SIG-M5 treated with dmso at 0.1 percent for 504 hours (cell line): ENCODE measurements at regions not wholly inside any gene's neighbourhood (a gene's known extent, or its start where the extent isn't known, plus 50 kb on each side); places are given as distances from the start of the nearest gene placed in this dataset.

ENCODE experiments used
- DNase-seq: peaks from one replicate; lab custom pipeline; 2025; ENCODE audit not compliant: unreplicated experiment; lab: John Stamatoyannopoulos, UW

- no peak for DNase-seq
Observed at GRCh38 chr7:32347244-32347828, 142.8 kb downstream of the LSM5 start.

- DNase-seq = no peak
Observed at GRCh38 chr7:32346253-32346652, 143.9 kb downstream of the LSM5 start.

GRCh38 chr7:32336726-32337125 is 153.5 kb downstream of the LSM5 start:
- DNase-seq = no peak

- DNase-seq = no peak
Observed at GRCh38 chr7:32335107-32335506, 155.1 kb downstream of the LSM5 start.

GRCh38 chr7:32330602-32331001 is 159.6 kb downstream of the LSM5 start:
- no peak for DNase-seq

GRCh38 chr7:32326078-32326477 is 164.1 kb downstream of the LSM5 start:
- DNase-seq = no peak

GRCh38 chr7:32323712-32324111 is 166.5 kb downstream of the LSM5 start:
- no peak for DNase-seq

GRCh38 chr7:32319012-32319382 is 171.2 kb downstream of the LSM5 start:
- no peak for DNase-seq

- no peak for DNase-seq
Observed at GRCh38 chr7:32318300-32319011, 171.7 kb downstream of the LSM5 start.

- DNase-seq = no peak
Observed at GRCh38 chr7:32316839-32317238, 173.3 kb downstream of the LSM5 start.

GRCh38 chr7:32314761-32315160 is 175.4 kb downstream of the LSM5 start:
- DNase-seq = no peak

GRCh38 chr7:32301427-32301826 is 188.8 kb downstream of the LSM5 start:
- DNase-seq = no peak

- DNase-seq = no peak
Observed at GRCh38 chr7:32299133-32299702, 191.0 kb downstream of the LSM5 start.

- no peak for DNase-seq
Observed at GRCh38 chr7:32298408-32299132, 191.6 kb downstream of the LSM5 start.

GRCh38 chr7:32293833-32294232 is 196.3 kb downstream of the LSM5 start:
- no peak for DNase-seq

GRCh38 chr7:32289651-32290414 is 200.3 kb downstream of the LSM5 start:
- no peak for DNase-seq

- DNase-seq = no peak
Observed at GRCh38 chr7:32285698-32286097, 204.5 kb downstream of the LSM5 start.

- DNase-seq = no peak
Observed at GRCh38 chr7:32283546-32283945, 206.6 kb downstream of the LSM5 start.

GRCh38 chr7:32279500-32279899 is 209.3 kb upstream of the PDE1C start:
- no peak for DNase-seq

GRCh38 chr7:32275216-32276009 is 205.2 kb upstream of the PDE1C start:
- peak; percentile 58 for DNase-seq
